ENCODE measurements at regions not wholly inside any gene's neighbourhood (a gene's known extent, or its start where the extent isn't known, plus 50 kb on each side); places are given as distances from the start of the nearest gene placed in this dataset.
"Not testable (repeated sequence)": the region's sequence is repeated elsewhere in the genome, so short reads cannot be mapped to it uniquely, and the experiment has no call there.

- TF ChIP-seq CTCF (IDR thresholded peaks at IDR 0.05; ENCODE audit: low read depth, low read length, poor library complexity, severe bottlenecking) = no peak
- Histone ChIP-seq H3K36me3 (ENCODE audit: control insufficient read depth, low read length) (no peaks in the 10 kb centered on the region), H3K4me1 (ENCODE audit: control insufficient read depth, low read length) (no peaks in the 10 kb centered on the region), H3K4me2 (ENCODE audit: low read length) (no peak overlapping the region), H3F3A (ENCODE audit: control insufficient read depth, insufficient read depth) (no peaks in the 10 kb centered on the region), H3K9me3 (ENCODE audit: control insufficient read depth, insufficient read depth, low read length) (no peaks in the 10 kb centered on the region), H3K9me2 (replicated peaks; ENCODE audit: control insufficient read depth, low read length) (no peaks in the 10 kb centered on the region), H3K27me3 (ENCODE audit: control insufficient read depth, low read length) (no peaks in the 10 kb centered on the region), H3K4me3 (ENCODE audit: low read length) (no peak overlapping the region), H3K79me2 (ENCODE audit: control insufficient read depth, low read length) (no peaks in the 10 kb centered on the region), H3K27ac (ENCODE audit: low read depth, low read length) (no peak overlapping the region), H4K20me1 (ENCODE audit: control insufficient read depth, insufficient read depth, low read depth, low read length) (no peaks in the 10 kb centered on the region)
These were observed 462.9 kb upstream of the NRSN1 start for GRCh38 chr6:23663096-23663495.

GRCh38 chr6:23663652-23664051 lies 462.4 kb upstream of the NRSN1 start:
- Histone ChIP-seq H3K4me1 (ENCODE audit: control insufficient read depth, low read length) (no peaks in the 10 kb centered on the region), H3F3A (ENCODE audit: control insufficient read depth, insufficient read depth) (no peaks in the 10 kb centered on the region), H4K20me1 (ENCODE audit: control insufficient read depth, insufficient read depth, low read depth, low read length) (no peaks in the 10 kb centered on the region), H3K79me2 (ENCODE audit: control insufficient read depth, low read length) (no peaks in the 10 kb centered on the region), H3K4me3 (ENCODE audit: low read length) (no peak overlapping the region), H3K27ac (ENCODE audit: low read depth, low read length) (no peak overlapping the region), H3K4me2 (ENCODE audit: low read length) (no peak overlapping the region), H3K36me3 (ENCODE audit: control insufficient read depth, low read length) (no peaks in the 10 kb centered on the region), H3K27me3 (ENCODE audit: control insufficient read depth, low read length) (no peaks in the 10 kb centered on the region), H3K9me3 (ENCODE audit: control insufficient read depth, insufficient read depth, low read length) (no peaks in the 10 kb centered on the region), H3K9me2 (replicated peaks; ENCODE audit: control insufficient read depth, low read length) (no peaks in the 10 kb centered on the region)
- TF ChIP-seq CTCF (IDR thresholded peaks at IDR 0.05; ENCODE audit: low read depth, low read length, poor library complexity, severe bottlenecking) (no peak), EZH2phosphoT487 (IDR thresholded peaks at IDR 0.05; ENCODE audit: borderline replicate concordance, low read length) (no peak)

GRCh38 chr6:23665911-23666310 lies 460.1 kb upstream of the NRSN1 start:
- H3K9me3 ChIP-seq (ENCODE audit: control insufficient read depth, insufficient read depth, low read length); H3K9me2 ChIP-seq (replicated peaks; ENCODE audit: control insufficient read depth, low read length); H4K20me1 ChIP-seq (ENCODE audit: control insufficient read depth, insufficient read depth, low read depth, low read length); H3K4me1 ChIP-seq (ENCODE audit: control insufficient read depth, low read length); H3K4me2 ChIP-seq (ENCODE audit: low read length); H3K27me3 ChIP-seq (ENCODE audit: control insufficient read depth, low read length); H3F3A ChIP-seq (ENCODE audit: control insufficient read depth, insufficient read depth); H3K4me3 ChIP-seq (ENCODE audit: low read length); H3K36me3 ChIP-seq (ENCODE audit: control insufficient read depth, low read length); H3K79me2 ChIP-seq (ENCODE audit: control insufficient read depth, low read length); H3K27ac ChIP-seq (ENCODE audit: low read depth, low read length): not testable (repeated sequence)

- H3K27me3 ChIP-seq (ENCODE audit: control insufficient read depth, low read length) = no peaks in the 10 kb centered on the region
- no peak for TF ChIP-seq EZH2phosphoT487 (IDR thresholded peaks at IDR 0.05; ENCODE audit: borderline replicate concordance, low read length)
- no peak for TF ChIP-seq CTCF (IDR thresholded peaks at IDR 0.05; ENCODE audit: low read depth, low read length, poor library complexity, severe bottlenecking)
- no peaks in the 10 kb centered on the region for H3K4me1 ChIP-seq (ENCODE audit: control insufficient read depth, low read length)
- H3K27ac ChIP-seq (ENCODE audit: low read depth, low read length) = no peak overlapping the region
- no peak overlapping the region for H3K4me2 ChIP-seq (ENCODE audit: low read length)
- no peaks in the 10 kb centered on the region for H3K9me3 ChIP-seq (ENCODE audit: control insufficient read depth, insufficient read depth, low read length)
- H4K20me1 ChIP-seq (ENCODE audit: control insufficient read depth, insufficient read depth, low read depth, low read length) = no peaks in the 10 kb centered on the region
- no peaks in the 10 kb centered on the region for H3K36me3 ChIP-seq (ENCODE audit: control insufficient read depth, low read length)
- H3K4me3 ChIP-seq (ENCODE audit: low read length) = no peak overlapping the region
- H3F3A ChIP-seq (ENCODE audit: control insufficient read depth, insufficient read depth) = no peaks in the 10 kb centered on the region
- no peaks in the 10 kb centered on the region for H3K9me2 ChIP-seq (replicated peaks; ENCODE audit: control insufficient read depth, low read length)
- H3K79me2 ChIP-seq (ENCODE audit: control insufficient read depth, low read length) = no peaks in the 10 kb centered on the region
These were observed 453.3 kb upstream of the NRSN1 start for GRCh38 chr6:23672737-23673136.

Measured in DOHH2 (cell line).